Keratinocyte (primary cell): ENCODE measurements at regions not wholly inside any gene's neighbourhood (a gene's known extent, or its start where the extent isn't known, plus 50 kb on each side); places are given as distances from the start of the nearest gene placed in this dataset.

Source experiments
- DNase-seq: peaks from one replicate; pipeline ENCODE4 v3.0.0-alpha.2; 2011; ENCODE audit warnings: low read depth, missing footprints, low spot score
- FAIRE-seq: peaks from 2 replicates; lab custom pipeline; 2011; peaks lifted over from hg19 to GRCh38; lab: Jason Lieb, UNC
- H2AFZ ChIP-seq: 2 replicates; pipeline ENCODE4 v1.6.0; 2012; ENCODE audit warnings: low read length, control low read depth, inconsistent platforms; ENCODE audit not compliant: control insufficient read depth
- H3K27ac ChIP-seq: 2 replicates; pipeline ENCODE4 v1.5.1; 2011; ENCODE audit warnings: low read length; ENCODE audit not compliant: control insufficient read depth, insufficient read depth
- H3K27me3 ChIP-seq: 3 replicates; pipeline ENCODE4 v1.6.0; 2011; ENCODE audit warnings: low read length; ENCODE audit not compliant: control insufficient read depth, insufficient read depth; ENCODE audit errors: extremely low read depth
- H3K36me3 ChIP-seq, 2 experiments: 2 replicates in 1 of 2; 3 replicates in 1 of 2; pipeline ENCODE4 v1.5.1; 2011; ENCODE audit warnings: low read length in 2 of 2, mild to moderate bottlenecking in 1 of 2; ENCODE audit not compliant: control insufficient read depth in 2 of 2, insufficient read depth in 2 of 2; ENCODE audit errors: extremely low read depth in 1 of 2
- H3K4me1 ChIP-seq: 3 replicates; pipeline ENCODE4 v1.5.1; 2011; ENCODE audit warnings: low read length; ENCODE audit not compliant: control insufficient read depth, insufficient read depth; ENCODE audit errors: extremely low read depth
- H3K4me2 ChIP-seq: 3 replicates; pipeline ENCODE4 v1.6.0; 2011; ENCODE audit warnings: low read depth, low read length; ENCODE audit not compliant: control insufficient read depth, insufficient read depth; ENCODE audit errors: extremely low read depth
- H3K4me3 ChIP-seq, 3 experiments: fragments of 200-600 bp in 1 of 3; sonication (generic) in 1 of 3; 2 replicates in 2 of 3; 3 replicates in 1 of 3; pipeline ENCODE4 v1.5.1; 2011 to 2016; ENCODE audit warnings: low read length in 3 of 3, mild to moderate bottlenecking in 3 of 3, control low read depth in 2 of 3, inconsistent platforms in 1 of 3, low read depth in 1 of 3, mixed read lengths in 1 of 3, mixed run types in 1 of 3, moderate library complexity in 1 of 3; ENCODE audit not compliant: control insufficient read depth in 2 of 3, insufficient read depth in 2 of 3; ENCODE audit errors: extremely low read depth in 1 of 3
- H3K79me2 ChIP-seq: 2 replicates; pipeline ENCODE4 v1.6.0; 2012; ENCODE audit warnings: low read length; ENCODE audit not compliant: control insufficient read depth, insufficient read depth
- H3K9ac ChIP-seq: 3 replicates; pipeline ENCODE4 v1.6.0; 2011; ENCODE audit warnings: low read length; ENCODE audit not compliant: control insufficient read depth, insufficient read depth; ENCODE audit errors: extremely low read depth
- H3K9me1 ChIP-seq: 3 replicates; pipeline ENCODE4 v1.6.0; 2011; ENCODE audit warnings: low read length; ENCODE audit not compliant: control insufficient read depth, insufficient read depth; ENCODE audit errors: extremely low read depth
- H3K9me3 ChIP-seq: 2 replicates; pipeline ENCODE4 v1.5.1; 2012; ENCODE audit warnings: low read depth, low read length; ENCODE audit not compliant: control insufficient read depth
- H4K20me1 ChIP-seq: 3 replicates; pipeline ENCODE4 v1.6.0; 2011; ENCODE audit warnings: low read length; ENCODE audit not compliant: control insufficient read depth, insufficient read depth; ENCODE audit errors: extremely low read depth
- EZH2 ChIP-seq: IDR thresholded peaks from one replicate; pipeline ENCODE4 v1.6.1; 2012; ENCODE audit warnings: inconsistent platforms, mild to moderate bottlenecking, low read length, moderate library complexity
- dilution Hi-C: fragments of 300-500 bp; cut with MboI; formaldehyde crosslinking; loops from one replicate; pipeline ENCODE4 v1.7.0; 2020; ENCODE audit warnings: low sequenced_read_pairs; ENCODE audit not compliant: extremely low pct_ligation_motif_present
- TF ChIP-seq, protein P1 (sequence below), 3 experiments: IDR thresholded peaks in 1 of 3; conservative IDR thresholded peaks in 1 of 3; optimal IDR thresholded peaks in 1 of 3; 2 replicates in 2 of 3; 3 replicates in 1 of 3; pipeline versions ENCODE3 to v1.5.1; 2011; ENCODE audit warnings: low read length in 3 of 3, mild to moderate bottlenecking in 3 of 3, moderate library complexity in 2 of 3, control low read depth in 1 of 3, inconsistent platforms in 1 of 3; ENCODE audit not compliant: insufficient read depth in 2 of 3; ENCODE audit errors: extremely low read depth in 1 of 3

GRCh38 chr13:50594276-50595051 is 249.0 kb downstream of the DLEU7 start:
- H3K4me1 ChIP-seq: peaks cover 24% of the 10 kb centered on the region
- FAIRE-seq (no peak), DNase-seq (no peak)
- no peak overlapping the region for H3K4me2 ChIP-seq
- no peaks in the 10 kb centered on the region for H3K79me2 ChIP-seq
- H3K9ac ChIP-seq: no peak overlapping the region
- H3K9me1 ChIP-seq: no peaks in the 10 kb centered on the region
- H3K36me3 ChIP-seq: no peaks in the 10 kb centered on the region
- H3K27me3 ChIP-seq: no peaks in the 10 kb centered on the region
- no peak overlapping the region for H3K27ac ChIP-seq
- TF ChIP-seq EZH2: no peak
- TF ChIP-seq, protein P1, sequence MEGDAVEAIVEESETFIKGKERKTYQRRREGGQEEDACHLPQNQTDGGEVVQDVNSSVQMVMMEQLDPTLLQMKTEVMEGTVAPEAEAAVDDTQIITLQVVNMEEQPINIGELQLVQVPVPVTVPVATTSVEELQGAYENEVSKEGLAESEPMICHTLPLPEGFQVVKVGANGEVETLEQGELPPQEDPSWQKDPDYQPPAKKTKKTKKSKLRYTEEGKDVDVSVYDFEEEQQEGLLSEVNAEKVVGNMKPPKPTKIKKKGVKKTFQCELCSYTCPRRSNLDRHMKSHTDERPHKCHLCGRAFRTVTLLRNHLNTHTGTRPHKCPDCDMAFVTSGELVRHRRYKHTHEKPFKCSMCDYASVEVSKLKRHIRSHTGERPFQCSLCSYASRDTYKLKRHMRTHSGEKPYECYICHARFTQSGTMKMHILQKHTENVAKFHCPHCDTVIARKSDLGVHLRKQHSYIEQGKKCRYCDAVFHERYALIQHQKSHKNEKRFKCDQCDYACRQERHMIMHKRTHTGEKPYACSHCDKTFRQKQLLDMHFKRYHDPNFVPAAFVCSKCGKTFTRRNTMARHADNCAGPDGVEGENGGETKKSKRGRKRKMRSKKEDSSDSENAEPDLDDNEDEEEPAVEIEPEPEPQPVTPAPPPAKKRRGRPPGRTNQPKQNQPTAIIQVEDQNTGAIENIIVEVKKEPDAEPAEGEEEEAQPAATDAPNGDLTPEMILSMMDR (optimal IDR thresholded peaks at IDR 0.05 in 1 of 3, IDR thresholded peaks at IDR 0.05 in 1 of 3, conservative IDR thresholded peaks at IDR 0.05 in 1 of 3; ENCODE audit: extremely low read depth in 1 of 3, insufficient read depth in 2 of 3, low read length in 3 of 3): no peak
- dilution Hi-C loops: no loop called here
- no peak overlapping the region for H2AFZ ChIP-seq
- H4K20me1 ChIP-seq: no peaks in the 10 kb centered on the region
- H3K9me3 ChIP-seq: no peaks in the 10 kb centered on the region
- H3K4me3 ChIP-seq: no peak overlapping the region

DNA sequence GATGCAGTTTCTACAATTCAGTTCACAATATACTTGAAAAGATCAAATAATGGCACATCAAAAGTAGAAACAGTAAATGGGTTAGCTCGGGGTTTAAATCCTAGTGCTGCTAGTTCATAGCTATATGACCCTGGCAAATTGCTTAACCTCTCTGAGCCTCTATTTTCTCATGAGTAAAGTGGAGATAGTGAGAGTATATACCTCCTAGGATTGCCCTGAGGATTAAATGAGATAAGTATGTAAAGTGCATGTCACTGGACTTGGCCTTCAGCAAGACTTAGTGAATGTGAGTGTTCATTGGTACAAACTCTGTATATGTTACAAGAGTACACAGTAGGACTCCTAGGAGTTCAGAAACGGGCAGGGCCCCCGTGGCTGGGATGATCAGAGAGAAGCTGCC is 248.3 kb downstream of the DLEU7 start:
- H3K4me3 ChIP-seq: no peak overlapping the region
- H2AFZ ChIP-seq: no peak overlapping the region
- dilution Hi-C loops: no loop called here
- H3K9me3 ChIP-seq: no peaks in the 10 kb centered on the region
- H3K36me3 ChIP-seq: no peaks in the 10 kb centered on the region
- H4K20me1 ChIP-seq: no peaks in the 10 kb centered on the region
- H3K4me1 ChIP-seq: peaks cover 16% of the 10 kb centered on the region
- no peak for TF ChIP-seq EZH2
- TF ChIP-seq, protein P1 (optimal IDR thresholded peaks at IDR 0.05 in 1 of 3, IDR thresholded peaks at IDR 0.05 in 1 of 3, conservative IDR thresholded peaks at IDR 0.05 in 1 of 3; ENCODE audit: extremely low read depth in 1 of 3, insufficient read depth in 2 of 3, low read length in 3 of 3): no peak
- no peaks in the 10 kb centered on the region for H3K79me2 ChIP-seq
- no peak overlapping the region for H3K27ac ChIP-seq
- H3K9ac ChIP-seq: no peak overlapping the region
- no peak overlapping the region for H3K4me2 ChIP-seq
- no peaks in the 10 kb centered on the region for H3K27me3 ChIP-seq
- DNase-seq (no peak), FAIRE-seq (no peak)
- H3K9me1 ChIP-seq: no peaks in the 10 kb centered on the region
